ENCODE measurements at regions not wholly inside any gene's neighbourhood (a gene's known extent, or its start where the extent isn't known, plus 50 kb on each side); places are given as distances from the start of the nearest gene placed in this dataset.
"Not testable (repeated sequence)": the region's sequence is repeated elsewhere in the genome, so short reads cannot be mapped to it uniquely, and the experiment has no call there.

- no peak for FAIRE-seq
- no peak for DNase-seq (ENCODE audit: insufficient read length, low spot score)
- TF ChIP-seq, protein P1, sequence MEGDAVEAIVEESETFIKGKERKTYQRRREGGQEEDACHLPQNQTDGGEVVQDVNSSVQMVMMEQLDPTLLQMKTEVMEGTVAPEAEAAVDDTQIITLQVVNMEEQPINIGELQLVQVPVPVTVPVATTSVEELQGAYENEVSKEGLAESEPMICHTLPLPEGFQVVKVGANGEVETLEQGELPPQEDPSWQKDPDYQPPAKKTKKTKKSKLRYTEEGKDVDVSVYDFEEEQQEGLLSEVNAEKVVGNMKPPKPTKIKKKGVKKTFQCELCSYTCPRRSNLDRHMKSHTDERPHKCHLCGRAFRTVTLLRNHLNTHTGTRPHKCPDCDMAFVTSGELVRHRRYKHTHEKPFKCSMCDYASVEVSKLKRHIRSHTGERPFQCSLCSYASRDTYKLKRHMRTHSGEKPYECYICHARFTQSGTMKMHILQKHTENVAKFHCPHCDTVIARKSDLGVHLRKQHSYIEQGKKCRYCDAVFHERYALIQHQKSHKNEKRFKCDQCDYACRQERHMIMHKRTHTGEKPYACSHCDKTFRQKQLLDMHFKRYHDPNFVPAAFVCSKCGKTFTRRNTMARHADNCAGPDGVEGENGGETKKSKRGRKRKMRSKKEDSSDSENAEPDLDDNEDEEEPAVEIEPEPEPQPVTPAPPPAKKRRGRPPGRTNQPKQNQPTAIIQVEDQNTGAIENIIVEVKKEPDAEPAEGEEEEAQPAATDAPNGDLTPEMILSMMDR (IDR thresholded peaks at IDR 0.05; ENCODE audit: insufficient read depth, missing control alignments), result no peak
Measured at GRCh38 chr11:88061111-88061510, 114.1 kb downstream of the RAB38 start.

- DNase-seq (ENCODE audit: insufficient read length, low spot score), result no peak
- FAIRE-seq, result no peak
- TF ChIP-seq, protein P1 (IDR thresholded peaks at IDR 0.05; ENCODE audit: insufficient read depth, missing control alignments), result no peak
Measured at GRCh38 chr11:88059326-88059725, 115.9 kb downstream of the RAB38 start.

DNA sequence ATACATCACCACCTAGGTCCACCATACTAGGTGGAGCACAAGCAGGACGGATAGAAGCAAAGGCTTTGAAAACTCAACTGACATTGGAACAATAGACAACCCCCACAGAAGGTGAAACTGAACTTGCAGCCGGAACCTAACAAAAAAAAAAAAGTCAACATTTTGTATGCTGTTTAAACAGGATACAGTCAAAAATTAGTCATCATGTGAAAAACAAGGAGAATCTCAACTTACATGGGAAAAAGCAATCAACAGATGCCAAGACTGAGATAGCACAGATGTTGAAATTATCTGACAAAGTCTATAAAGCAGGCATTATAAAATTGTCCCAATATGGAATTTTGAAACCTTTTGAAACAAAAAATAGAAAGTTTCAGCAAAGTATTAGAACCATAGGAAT is 123.8 kb downstream of the RAB38 start:
- DNase-seq (ENCODE audit: insufficient read length, low spot score) (no peak), FAIRE-seq (no peak)
- TF ChIP-seq, protein P1 (IDR thresholded peaks at IDR 0.05; ENCODE audit: insufficient read depth, missing control alignments), result no peak

DNA sequence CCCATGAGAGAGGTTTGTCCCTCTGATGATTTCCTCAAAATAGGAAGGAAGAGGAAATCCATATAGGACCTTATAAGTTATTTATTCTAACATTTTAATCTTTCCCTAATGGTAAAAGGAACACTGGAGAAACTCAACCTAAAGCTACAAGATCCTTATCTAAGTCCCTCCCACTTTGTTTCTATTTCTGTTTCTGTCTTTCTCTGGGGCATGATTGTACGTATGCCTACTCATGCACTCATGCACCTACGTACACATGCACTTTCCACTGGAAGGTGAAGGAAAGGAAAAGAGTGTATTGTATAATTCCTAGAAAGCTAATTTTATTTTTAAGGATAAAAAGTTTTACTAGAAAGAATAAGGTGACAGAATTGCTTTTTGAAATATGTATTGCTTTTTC is 125.0 kb downstream of the RAB38 start:
- no peak for DNase-seq (ENCODE audit: insufficient read length, low spot score)

DNA sequence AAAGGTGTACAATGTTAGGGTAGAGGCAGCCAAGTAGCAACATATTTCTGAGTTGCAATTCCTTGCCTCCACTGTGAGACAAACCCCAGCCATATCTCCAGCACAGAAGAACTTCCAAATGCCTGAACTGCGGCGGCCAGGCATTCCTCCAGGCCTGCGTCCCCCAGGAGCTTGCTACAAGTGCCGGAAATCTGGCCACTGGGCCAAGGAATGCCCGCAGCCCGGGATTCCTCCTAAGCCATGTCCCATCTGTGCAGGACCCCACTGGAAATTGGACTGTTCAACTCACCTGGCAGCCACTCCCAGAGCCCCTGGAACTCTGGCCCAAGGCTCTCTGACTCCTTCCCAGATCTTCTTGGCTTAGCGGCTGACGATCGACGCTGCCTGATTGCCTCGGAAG is 130.0 kb downstream of the RAB38 start:
- DNase-seq (ENCODE audit: insufficient read length, low spot score); FAIRE-seq: not testable (repeated sequence)

More for the DNA sequence above, 125.0 kb downstream of the RAB38 start:
- TF ChIP-seq, protein P1 (IDR thresholded peaks at IDR 0.05; ENCODE audit: insufficient read depth, missing control alignments), result no peak
- FAIRE-seq, result no peak

DNA sequence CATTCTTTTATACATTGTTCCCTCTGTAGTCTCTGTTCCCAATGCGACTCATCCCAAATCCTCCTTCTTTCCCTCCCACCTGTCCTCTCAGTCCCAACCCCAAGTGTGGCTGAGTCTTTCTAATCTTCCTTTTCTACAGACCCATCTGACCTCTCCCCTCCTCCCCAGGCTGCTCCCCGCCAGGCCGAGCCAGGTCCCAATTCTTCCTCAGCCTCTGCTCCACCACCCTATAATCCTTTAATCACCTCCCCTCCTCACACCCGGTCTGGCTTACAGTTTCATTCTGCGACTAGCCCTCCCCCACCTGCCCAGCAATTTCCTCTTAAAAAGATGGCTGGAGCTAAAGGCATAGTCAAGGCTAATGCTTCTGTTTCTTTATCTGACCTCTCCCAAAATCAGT is 130.6 kb downstream of the RAB38 start:
- not testable (repeated sequence) for FAIRE-seq; DNase-seq (ENCODE audit: insufficient read length, low spot score)

GRCh38 chr11:88043149-88043548 is 132.1 kb downstream of the RAB38 start:
- FAIRE-seq (no peak), DNase-seq (ENCODE audit: insufficient read length, low spot score) (no peak)
- TF ChIP-seq, protein P1 (IDR thresholded peaks at IDR 0.05; ENCODE audit: insufficient read depth, missing control alignments), result no peak

DNA sequence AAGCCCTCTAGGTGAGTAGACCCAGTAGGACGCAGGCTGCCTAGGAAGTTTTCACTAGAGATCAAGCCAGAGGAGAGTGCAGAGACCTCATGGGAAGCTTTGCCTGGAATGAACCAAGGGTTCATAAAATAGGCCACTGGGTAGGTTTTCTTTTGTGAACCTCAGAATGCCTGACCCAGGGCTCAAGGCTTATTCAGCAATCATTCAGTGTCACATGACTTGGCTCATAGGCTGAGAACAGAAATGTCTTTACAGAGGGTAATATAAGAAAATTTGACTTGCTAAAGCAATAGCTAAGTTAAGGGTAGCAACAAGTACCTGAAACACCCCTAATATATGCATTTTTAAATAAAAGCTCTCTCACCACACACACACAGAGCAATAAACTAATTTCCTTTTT is 132.6 kb downstream of the RAB38 start:
- DNase-seq (ENCODE audit: insufficient read length, low spot score) (no peak), FAIRE-seq (no peak)
- TF ChIP-seq, protein P1 (IDR thresholded peaks at IDR 0.05; ENCODE audit: insufficient read depth, missing control alignments), result no peak
